ENCODE measurements at regions not wholly inside any gene's neighbourhood (a gene's known extent, or its start where the extent isn't known, plus 50 kb on each side); places are given as distances from the start of the nearest gene placed in this dataset.

DNA sequence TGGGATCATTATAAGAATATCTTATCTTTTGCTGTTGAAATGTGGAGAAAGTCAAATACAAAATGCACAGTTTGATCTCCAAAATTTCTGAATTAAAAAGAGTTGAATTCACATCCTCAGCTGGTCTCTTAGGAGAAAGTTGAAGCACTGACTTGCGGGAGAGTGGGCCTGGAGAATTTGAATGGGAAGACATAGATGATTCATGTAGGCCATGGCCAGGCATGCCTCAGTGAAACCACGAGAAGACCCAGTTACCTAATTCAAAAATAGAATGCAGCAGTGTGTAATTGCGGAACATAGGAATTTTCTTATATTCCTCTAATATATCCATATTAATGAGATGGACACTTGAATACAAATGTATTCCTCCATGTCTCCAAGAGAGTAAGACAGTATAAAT lies 53.0 kb upstream of the DTNBP1 start:
- Histone ChIP-seq H3K36me3 (ENCODE audit: control insufficient read depth in 2 of 2, extremely low read depth in 1 of 2, insufficient read depth in 1 of 2, low read length in 1 of 2) (no peaks in the 10 kb centered on the region), H3K9me3 (no peaks in the 10 kb centered on the region), H3K4me3 (ENCODE audit: control insufficient read depth in 1 of 2, extremely low read depth in 1 of 2, low read length in 1 of 2) (no peak overlapping the region), H3K4me1 (ENCODE audit: control insufficient read depth in 1 of 2, extremely low read depth in 1 of 2, insufficient read depth in 2 of 2, low read length in 2 of 2) (no peaks in the 10 kb centered on the region), H3K27me3 (replicated peaks in 1 of 2; ENCODE audit: control insufficient read depth in 2 of 2, extremely low read depth in 1 of 2, insufficient read depth in 2 of 2, low read length in 1 of 2) (no peaks in the 10 kb centered on the region), H3K27ac (ENCODE audit: low read length) (no peak overlapping the region)
- CTCF ChIA-PET, result interaction anchor here in 1 of 2 donors (0.6 kb wide), 1 partner anchor 24 kb away, joined by 3 read pairs; no protein-coding TSS in a partner anchor
- Mint-ChIP-seq H3K27ac (no peak overlapping the region), H3K4me3 (no peak overlapping the region), H3K9me3 (peaks cover 0 to 19% (median 9%) of the 10 kb centered on the region in 3 donors), H3K27me3 (peaks cover 6 to 9% of the 10 kb centered on the region in 2 donors), H3K36me3 (no peaks in the 10 kb centered on the region), H3K4me1 (no peaks in the 10 kb centered on the region)
- ATAC-seq (replicated peaks in 1 of 4), result no peak
- no peak for DNase-seq
- POLR2A ChIA-PET, result no interaction called here
- WGBS (ENCODE audit: insufficient coverage), result no CpG with 5 or more reads among the region's 3 CpGs

DNA sequence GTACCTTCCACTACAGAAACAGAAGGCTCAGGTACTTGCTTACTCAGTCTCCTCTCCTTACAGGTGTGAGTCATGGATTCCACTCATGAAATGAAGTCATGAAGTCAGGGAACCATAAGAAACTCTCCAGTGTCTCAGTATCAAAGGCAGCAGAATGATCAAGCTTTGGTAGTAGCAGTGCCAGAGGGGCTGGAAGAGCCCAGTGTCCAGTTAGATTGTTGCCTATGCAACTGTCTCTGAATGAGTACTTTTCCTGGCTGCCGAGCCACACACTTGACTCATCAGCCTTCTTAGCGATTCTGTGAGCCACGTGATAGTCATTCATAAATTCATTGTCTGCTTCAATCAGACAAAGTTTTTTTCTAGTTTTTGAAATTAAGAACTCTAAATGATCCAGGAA lies 52.2 kb upstream of the DTNBP1 start:
- ChIA-PET CTCF (no interaction called here), POLR2A (no interaction called here)
- Mint-ChIP-seq H3K4me1 (no peaks in the 10 kb centered on the region), H3K4me3 (no peak overlapping the region), H3K9me3 (peaks cover 0 to 14% (median 9%) of the 10 kb centered on the region in 3 donors), H3K36me3 (no peaks in the 10 kb centered on the region), H3K27ac (no peak overlapping the region), H3K27me3 (peaks cover 6 to 9% of the 10 kb centered on the region in 2 donors)
- no peaks in the 10 kb centered on the region for H3K9me3 ChIP-seq
- H3K27ac ChIP-seq (ENCODE audit: low read length), result no peak overlapping the region
- no peak for DNase-seq
- no peaks in the 10 kb centered on the region for H3K27me3 ChIP-seq (replicated peaks in 1 of 2; ENCODE audit: control insufficient read depth in 2 of 2, extremely low read depth in 1 of 2, insufficient read depth in 2 of 2, low read length in 1 of 2)
- no peaks in the 10 kb centered on the region for H3K36me3 ChIP-seq (ENCODE audit: control insufficient read depth in 2 of 2, extremely low read depth in 1 of 2, insufficient read depth in 1 of 2, low read length in 1 of 2)
- ATAC-seq (replicated peaks in 1 of 4), result no peak
- 50% methylated on average over 1 of the region's 3 CpGs for WGBS (ENCODE audit: insufficient coverage)
- no peak overlapping the region for H3K4me3 ChIP-seq (ENCODE audit: control insufficient read depth in 1 of 2, extremely low read depth in 1 of 2, low read length in 1 of 2)
- no peaks in the 10 kb centered on the region for H3K4me1 ChIP-seq (ENCODE audit: control insufficient read depth in 1 of 2, extremely low read depth in 1 of 2, insufficient read depth in 2 of 2, low read length in 2 of 2)

DNA sequence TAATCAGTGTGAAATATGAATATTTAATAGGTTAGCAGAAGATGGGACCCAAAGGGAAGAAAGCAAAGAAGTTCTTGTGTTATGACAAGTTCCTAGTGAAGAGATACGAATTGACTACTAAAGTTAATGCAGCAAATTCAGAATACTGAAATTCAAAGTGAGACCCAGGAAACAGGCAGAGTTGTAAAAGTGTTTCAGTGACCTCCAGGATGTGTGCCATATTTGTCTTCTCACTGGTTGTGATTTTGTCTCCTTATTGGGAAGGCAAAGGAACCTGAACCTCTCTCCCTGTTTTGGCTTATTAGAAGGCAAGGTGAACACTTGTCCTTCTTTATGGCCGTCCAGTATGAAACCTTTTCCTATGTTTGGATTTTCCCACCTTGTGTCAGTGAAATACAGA lies 51.8 kb upstream of the DTNBP1 start:
- H3K27me3 Mint-ChIP-seq, result peaks cover 6 to 8% of the 10 kb centered on the region in 2 donors
- Histone ChIP-seq H3K27ac (ENCODE audit: low read length) (no peak overlapping the region), H3K9me3 (no peaks in the 10 kb centered on the region), H3K4me1 (ENCODE audit: control insufficient read depth in 1 of 2, extremely low read depth in 1 of 2, insufficient read depth in 2 of 2, low read length in 2 of 2) (no peaks in the 10 kb centered on the region), H3K27me3 (replicated peaks in 1 of 2; ENCODE audit: control insufficient read depth in 2 of 2, extremely low read depth in 1 of 2, insufficient read depth in 2 of 2, low read length in 1 of 2) (no peaks in the 10 kb centered on the region), H3K4me3 (ENCODE audit: control insufficient read depth in 1 of 2, extremely low read depth in 1 of 2, low read length in 1 of 2) (no peak overlapping the region), H3K36me3 (ENCODE audit: control insufficient read depth in 2 of 2, extremely low read depth in 1 of 2, insufficient read depth in 1 of 2, low read length in 1 of 2) (no peaks in the 10 kb centered on the region)
- ChIA-PET CTCF (no interaction called here), POLR2A (no interaction called here)
- no peak overlapping the region for H3K4me3 Mint-ChIP-seq
- H3K9me3 Mint-ChIP-seq, result peaks cover 0 to 10% (median 9%) of the 10 kb centered on the region in 3 donors
- no peak overlapping the region for H3K27ac Mint-ChIP-seq
- H3K4me1 Mint-ChIP-seq, result no peaks in the 10 kb centered on the region
- WGBS (ENCODE audit: insufficient coverage), result 82% methylated on average over 2 of the region's 2 CpGs
- H3K36me3 Mint-ChIP-seq, result no peaks in the 10 kb centered on the region
- no peak for ATAC-seq (replicated peaks in 1 of 4)
- DNase-seq, result no peak

DNA sequence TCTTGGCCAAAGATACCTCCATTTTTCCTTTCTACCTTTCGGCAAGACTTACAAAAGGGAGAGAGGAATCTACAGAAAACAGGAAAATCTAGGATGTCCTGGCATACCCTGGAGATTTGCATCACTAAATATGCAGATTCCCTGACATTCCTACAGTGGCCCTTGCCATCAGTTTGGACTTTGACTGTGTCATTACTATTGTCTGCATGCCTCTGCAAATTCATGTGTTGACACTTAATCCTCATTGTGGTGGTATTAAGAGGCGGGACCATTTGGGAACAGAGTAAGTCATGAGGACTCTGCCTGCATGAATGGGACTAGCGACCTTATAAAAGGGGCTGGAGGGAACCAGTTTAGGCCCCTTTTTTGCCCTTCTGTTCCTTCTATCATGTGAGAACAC lies 50.5 kb upstream of the DTNBP1 start:
- ChIA-PET POLR2A (no interaction called here), CTCF (no interaction called here)
- H3K27me3 ChIP-seq (replicated peaks in 1 of 2; ENCODE audit: control insufficient read depth in 2 of 2, extremely low read depth in 1 of 2, insufficient read depth in 2 of 2, low read length in 1 of 2), result no peaks in the 10 kb centered on the region
- WGBS (ENCODE audit: insufficient coverage), result 50% methylated on average over 2 of the region's 3 CpGs
- H3K36me3 ChIP-seq (ENCODE audit: control insufficient read depth in 2 of 2, extremely low read depth in 1 of 2, insufficient read depth in 1 of 2, low read length in 1 of 2), result no peaks in the 10 kb centered on the region
- no peaks in the 10 kb centered on the region for H3K4me1 ChIP-seq (ENCODE audit: control insufficient read depth in 1 of 2, extremely low read depth in 1 of 2, insufficient read depth in 2 of 2, low read length in 2 of 2)
- H3K9me3 ChIP-seq, result no peaks in the 10 kb centered on the region
- no peak overlapping the region for H3K4me3 ChIP-seq (ENCODE audit: control insufficient read depth in 1 of 2, extremely low read depth in 1 of 2, low read length in 1 of 2)
- no peak overlapping the region for H3K27ac ChIP-seq (ENCODE audit: low read length)
- no peak overlapping the region for H3K4me3 Mint-ChIP-seq
- H3K9me3 Mint-ChIP-seq, result peaks cover 0 to 10% (median 9%) of the 10 kb centered on the region in 3 donors
- ATAC-seq (replicated peaks in 1 of 4) (no peak), DNase-seq (no peak)
- H3K4me1 Mint-ChIP-seq, result no peaks in the 10 kb centered on the region
- no peaks in the 10 kb centered on the region for H3K36me3 Mint-ChIP-seq
- H3K27me3 Mint-ChIP-seq, result peaks cover 4 to 5% of the 10 kb centered on the region in 2 donors
- H3K27ac Mint-ChIP-seq, result no peak overlapping the region

DNA sequence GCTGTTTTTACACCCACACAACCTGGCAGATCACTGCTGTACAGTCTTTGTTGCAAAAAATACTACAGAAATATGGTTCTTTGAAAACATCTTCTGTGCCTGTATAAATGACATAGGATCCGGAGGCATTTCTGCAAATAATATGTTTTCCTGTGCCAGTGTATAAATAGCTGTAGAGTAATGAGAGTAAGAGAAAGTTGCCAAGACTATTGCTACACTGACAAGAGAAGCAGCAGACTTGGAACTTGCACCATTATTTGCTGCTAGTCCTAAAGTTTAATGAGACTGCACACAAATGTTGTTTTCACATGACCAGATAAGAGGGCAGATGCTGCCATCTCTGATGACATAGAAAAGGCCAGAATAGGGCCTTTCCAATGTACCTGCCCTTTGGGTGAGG lies 50.0 kb upstream of the DTNBP1 start:
- CTCF ChIA-PET, result no interaction called here
- no peak for ATAC-seq (replicated peaks in 1 of 4)

More for the DNA sequence above, 50.0 kb upstream of the DTNBP1 start:
- no peak overlapping the region for H3K27ac ChIP-seq (ENCODE audit: low read length)
- Mint-ChIP-seq H3K9me3 (peaks cover 0 to 10% (median 9%) of the 10 kb centered on the region in 3 donors), H3K27me3 (peaks cover 4 to 5% of the 10 kb centered on the region in 2 donors), H3K4me1 (no peaks in the 10 kb centered on the region), H3K36me3 (no peaks in the 10 kb centered on the region), H3K4me3 (no peak overlapping the region), H3K27ac (no peak overlapping the region)
- POLR2A ChIA-PET, result no interaction called here
- H3K27me3 ChIP-seq (replicated peaks in 1 of 2; ENCODE audit: control insufficient read depth in 2 of 2, extremely low read depth in 1 of 2, insufficient read depth in 2 of 2, low read length in 1 of 2), result no peaks in the 10 kb centered on the region
- H3K9me3 ChIP-seq, result no peaks in the 10 kb centered on the region
- H3K36me3 ChIP-seq (ENCODE audit: control insufficient read depth in 2 of 2, extremely low read depth in 1 of 2, insufficient read depth in 1 of 2, low read length in 1 of 2), result no peaks in the 10 kb centered on the region
- H3K4me3 ChIP-seq (ENCODE audit: control insufficient read depth in 1 of 2, extremely low read depth in 1 of 2, low read length in 1 of 2), result no peak overlapping the region
- H3K4me1 ChIP-seq (ENCODE audit: control insufficient read depth in 1 of 2, extremely low read depth in 1 of 2, insufficient read depth in 2 of 2, low read length in 2 of 2), result no peaks in the 10 kb centered on the region
- DNase-seq, result no peak
- WGBS (ENCODE audit: insufficient coverage), result 100% methylated on average over 1 of the region's 1 CpG
